Testis (tissue), 2 donors: ENCODE measurements at regions not wholly inside any gene's neighbourhood (a gene's known extent, or its start where the extent isn't known, plus 50 kb on each side); places are given as distances from the start of the nearest gene placed in this dataset.

Experiments used
- POLR2A ChIP-seq: fragments of 450-650 bp; IDR thresholded peaks from one replicate; pipeline ENCODE4 v1.6.1; 2017; ENCODE audit warnings: antibody characterized with exemption, mild to moderate bottlenecking, moderate library complexity
- TF ChIP-seq, protein P1 (sequence below), 3 experiments: fragments of 450-650 bp in 2 of 3; fragments of 200-600 bp in 1 of 3; sonication (generic) in 1 of 3; IDR thresholded peaks; one replicate each; pipeline ENCODE4 v1.5.1; 2016 to 2019; ENCODE audit warnings: antibody characterized with exemption in 3 of 3, mild to moderate bottlenecking in 2 of 3, moderate library complexity in 1 of 3

GRCh38 chr3:104990758-104991157 lies 376.0 kb upstream of the ALCAM start:
- TF ChIP-seq, protein P1, sequence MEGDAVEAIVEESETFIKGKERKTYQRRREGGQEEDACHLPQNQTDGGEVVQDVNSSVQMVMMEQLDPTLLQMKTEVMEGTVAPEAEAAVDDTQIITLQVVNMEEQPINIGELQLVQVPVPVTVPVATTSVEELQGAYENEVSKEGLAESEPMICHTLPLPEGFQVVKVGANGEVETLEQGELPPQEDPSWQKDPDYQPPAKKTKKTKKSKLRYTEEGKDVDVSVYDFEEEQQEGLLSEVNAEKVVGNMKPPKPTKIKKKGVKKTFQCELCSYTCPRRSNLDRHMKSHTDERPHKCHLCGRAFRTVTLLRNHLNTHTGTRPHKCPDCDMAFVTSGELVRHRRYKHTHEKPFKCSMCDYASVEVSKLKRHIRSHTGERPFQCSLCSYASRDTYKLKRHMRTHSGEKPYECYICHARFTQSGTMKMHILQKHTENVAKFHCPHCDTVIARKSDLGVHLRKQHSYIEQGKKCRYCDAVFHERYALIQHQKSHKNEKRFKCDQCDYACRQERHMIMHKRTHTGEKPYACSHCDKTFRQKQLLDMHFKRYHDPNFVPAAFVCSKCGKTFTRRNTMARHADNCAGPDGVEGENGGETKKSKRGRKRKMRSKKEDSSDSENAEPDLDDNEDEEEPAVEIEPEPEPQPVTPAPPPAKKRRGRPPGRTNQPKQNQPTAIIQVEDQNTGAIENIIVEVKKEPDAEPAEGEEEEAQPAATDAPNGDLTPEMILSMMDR (IDR thresholded peaks at IDR 0.05) = no peak
- TF ChIP-seq POLR2A = no peak
